LHCN-M2 (cell line): ENCODE measurements at regions not wholly inside any gene's neighbourhood (a gene's known extent, or its start where the extent isn't known, plus 50 kb on each side); places are given as distances from the start of the nearest gene placed in this dataset.

Experiments used
- DNase-seq: peaks from one replicate; pipeline ENCODE4 v3.0.0-alpha.2; 2012; ENCODE audit warnings: low read depth

GRCh38 chr6:14321992-14322772, 204.6 kb downstream of the CD83 start:
- DNase-seq, result no peak

GRCh38 chr6:14322841-14323240, 205.3 kb downstream of the CD83 start:
- no peak for DNase-seq

DNA sequence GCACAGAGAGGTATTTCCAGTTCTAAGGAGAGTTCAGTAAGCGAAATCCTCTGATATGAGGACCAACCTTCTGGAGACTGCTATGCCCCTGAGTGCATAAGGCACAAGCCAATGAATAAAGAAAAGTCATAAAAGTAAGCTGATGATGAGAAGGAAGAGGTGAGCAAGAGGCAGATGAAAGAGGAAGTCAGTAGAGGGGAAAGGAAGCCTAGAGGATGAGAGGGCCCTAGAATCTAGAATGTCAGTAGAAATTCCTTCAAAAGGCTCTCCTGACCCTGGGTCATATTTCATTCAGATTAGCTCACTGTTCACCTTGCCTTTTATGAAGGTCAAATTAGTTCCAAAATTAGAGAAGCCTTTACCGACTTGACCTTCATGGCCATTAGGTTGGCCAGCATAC, 209.2 kb downstream of the CD83 start:
- DNase-seq, result no peak

- DNase-seq, result no peak
Measured at GRCh38 chr6:14328163-14328562, 210.6 kb downstream of the CD83 start.

- DNase-seq, result no peak
Measured at GRCh38 chr6:14333556-14334305, 216.2 kb downstream of the CD83 start.

GRCh38 chr6:14335071-14335470, 217.5 kb downstream of the CD83 start:
- no peak for DNase-seq

DNA sequence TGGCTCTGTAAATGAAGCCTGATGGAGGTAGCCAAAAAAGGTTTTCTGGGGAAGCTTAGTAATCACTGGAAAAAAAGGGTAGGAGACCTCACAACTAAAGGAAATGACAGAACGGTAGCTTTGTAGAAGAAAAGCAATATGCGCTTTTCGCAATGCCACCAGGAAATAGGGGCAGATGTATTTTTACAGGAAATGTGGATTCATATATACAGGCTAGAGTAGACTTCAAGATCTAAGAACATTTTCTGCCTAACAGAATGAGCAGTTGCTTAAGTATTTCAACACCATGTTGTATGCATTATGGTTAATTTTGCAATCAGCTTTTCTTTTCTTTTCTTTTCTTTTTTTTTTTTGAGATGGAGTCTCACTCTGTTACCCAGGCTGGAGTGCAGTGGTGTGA, 219.6 kb downstream of the CD83 start:
- DNase-seq, result no peak

DNA sequence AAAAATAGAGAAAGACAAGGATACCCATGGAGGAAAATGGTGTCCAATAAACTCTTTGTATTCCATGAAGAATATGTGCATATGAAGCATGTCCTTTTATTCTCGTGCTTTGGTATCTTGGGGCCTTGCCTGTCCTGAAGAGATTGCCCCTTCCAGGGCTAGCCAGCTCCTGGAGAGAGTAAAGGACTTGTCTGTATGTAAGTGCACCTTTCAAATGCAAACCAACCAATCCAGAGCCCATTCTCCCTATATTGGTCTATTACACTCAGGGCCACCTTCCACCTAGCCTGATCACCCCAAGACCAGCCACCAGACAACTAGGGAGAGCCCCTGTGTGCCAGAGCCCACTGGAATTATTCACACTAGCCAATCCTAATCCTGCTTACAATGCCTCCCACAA, 221.6 kb downstream of the CD83 start:
- no peak for DNase-seq

- DNase-seq, result no peak
Measured at GRCh38 chr6:14339711-14340584, 222.4 kb downstream of the CD83 start.

DNA sequence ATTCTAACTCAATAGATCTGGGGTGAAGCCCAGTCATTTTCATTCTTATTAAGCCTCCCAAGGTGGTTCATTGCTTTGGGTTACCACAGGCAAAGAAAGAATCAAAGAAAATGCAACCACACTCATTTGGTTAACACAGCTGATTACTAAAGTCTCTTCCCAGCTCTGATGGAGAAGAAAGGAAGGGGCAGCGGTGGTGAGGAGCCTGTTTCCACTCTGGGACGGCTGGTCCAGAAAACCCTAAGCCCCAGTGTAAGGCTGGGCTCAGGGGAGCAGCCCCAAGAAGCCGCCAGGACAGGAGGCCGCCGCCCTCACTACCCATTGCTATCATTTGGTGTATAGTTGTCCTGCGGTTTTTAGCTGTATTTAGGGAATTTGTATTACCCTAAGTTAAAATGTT, 226.9 kb downstream of the CD83 start:
- no peak for DNase-seq

DNA sequence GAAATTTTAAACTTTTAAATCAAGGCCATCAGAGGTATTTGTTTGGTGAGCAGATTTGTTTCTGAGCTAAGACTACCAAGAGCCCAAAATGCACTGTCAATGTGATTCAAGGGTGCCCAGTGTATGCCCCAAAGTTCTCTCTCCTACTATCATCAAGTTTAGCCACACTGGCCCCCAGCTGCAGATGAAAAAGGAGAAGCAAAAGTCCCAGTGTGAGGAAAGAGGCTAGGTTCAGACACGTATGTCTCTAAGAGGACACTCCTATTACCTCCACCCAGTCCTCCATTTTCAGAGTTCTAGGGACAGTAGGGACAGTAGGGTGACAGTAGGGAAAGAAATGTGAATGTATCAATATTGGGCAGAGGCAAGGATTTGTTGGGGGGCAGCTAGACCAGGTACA, 230.8 kb downstream of the CD83 start:
- no peak for DNase-seq

- DNase-seq, result no peak
Measured at GRCh38 chr6:14349507-14349906, 231.9 kb downstream of the CD83 start.

GRCh38 chr6:14350210-14350609, 232.6 kb downstream of the CD83 start:
- no peak for DNase-seq

- DNase-seq, result no peak
Measured at GRCh38 chr6:14353281-14353680, 235.7 kb downstream of the CD83 start.

GRCh38 chr6:14353798-14354197, 236.2 kb downstream of the CD83 start:
- no peak for DNase-seq

GRCh38 chr6:14354919-14355572, 237.5 kb downstream of the CD83 start:
- DNase-seq, result peak; percentile 82

- no peak for DNase-seq
Measured at GRCh38 chr6:14359438-14359837, 241.9 kb downstream of the CD83 start.

DNA sequence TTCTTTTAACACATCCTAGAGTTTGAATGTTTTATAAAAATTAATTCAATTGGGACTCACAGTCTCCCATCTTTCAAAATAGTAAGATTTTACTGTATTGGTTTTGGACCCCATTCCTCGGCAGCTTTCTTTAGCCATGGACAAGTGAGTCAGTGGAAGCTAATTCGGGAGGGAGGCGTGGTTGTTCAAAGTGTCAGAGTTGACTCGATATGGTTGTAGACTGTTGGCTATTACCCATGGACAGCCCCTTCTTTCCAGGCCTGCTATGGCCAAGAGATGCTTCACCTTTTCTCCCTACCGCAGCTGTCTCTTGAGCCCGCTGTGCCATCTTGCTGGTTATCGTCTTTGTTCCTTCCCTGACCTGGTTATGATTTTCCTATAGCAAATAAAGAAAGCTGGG, 243.0 kb downstream of the CD83 start:
- DNase-seq, result no peak

- DNase-seq, result no peak
Measured at GRCh38 chr6:14361297-14361696, 243.7 kb downstream of the CD83 start.

DNA sequence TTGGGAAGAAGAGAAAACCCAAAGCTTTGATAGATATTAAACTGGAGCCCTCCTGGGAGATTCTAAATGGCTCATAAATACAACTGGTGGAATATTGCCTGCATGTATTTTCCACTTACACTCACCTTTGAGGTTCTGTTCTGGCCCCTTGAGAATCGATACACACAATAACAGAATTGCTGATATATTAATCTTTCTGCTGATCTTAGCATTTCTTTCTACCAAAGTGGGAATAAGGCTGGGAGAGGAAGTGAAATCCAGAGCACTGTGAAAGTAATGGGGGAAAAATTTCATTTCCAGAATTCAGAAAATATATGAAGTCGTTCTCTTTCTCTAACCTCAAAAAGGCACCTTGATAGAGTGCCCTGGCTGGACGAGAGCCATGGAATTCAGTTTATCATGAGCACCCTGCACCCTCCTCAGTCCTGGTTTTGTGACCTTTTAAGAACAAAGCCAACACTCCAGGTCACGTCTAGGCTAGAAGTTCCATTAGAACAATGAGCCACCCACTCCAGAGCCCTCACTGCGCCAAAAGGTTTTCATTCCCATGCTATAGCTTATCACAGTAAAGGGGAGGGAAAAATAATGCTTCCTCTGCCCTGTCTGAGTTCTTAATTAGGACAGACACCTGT, 244.5 kb downstream of the CD83 start:
- DNase-seq, result no peak

GRCh38 chr6:14364370-14364769, 246.8 kb downstream of the CD83 start:
- no peak for DNase-seq
